ENCODE measurements at regions not wholly inside any gene's neighbourhood (a gene's known extent, or its start where the extent isn't known, plus 50 kb on each side); places are given as distances from the start of the nearest gene placed in this dataset.

DNA sequence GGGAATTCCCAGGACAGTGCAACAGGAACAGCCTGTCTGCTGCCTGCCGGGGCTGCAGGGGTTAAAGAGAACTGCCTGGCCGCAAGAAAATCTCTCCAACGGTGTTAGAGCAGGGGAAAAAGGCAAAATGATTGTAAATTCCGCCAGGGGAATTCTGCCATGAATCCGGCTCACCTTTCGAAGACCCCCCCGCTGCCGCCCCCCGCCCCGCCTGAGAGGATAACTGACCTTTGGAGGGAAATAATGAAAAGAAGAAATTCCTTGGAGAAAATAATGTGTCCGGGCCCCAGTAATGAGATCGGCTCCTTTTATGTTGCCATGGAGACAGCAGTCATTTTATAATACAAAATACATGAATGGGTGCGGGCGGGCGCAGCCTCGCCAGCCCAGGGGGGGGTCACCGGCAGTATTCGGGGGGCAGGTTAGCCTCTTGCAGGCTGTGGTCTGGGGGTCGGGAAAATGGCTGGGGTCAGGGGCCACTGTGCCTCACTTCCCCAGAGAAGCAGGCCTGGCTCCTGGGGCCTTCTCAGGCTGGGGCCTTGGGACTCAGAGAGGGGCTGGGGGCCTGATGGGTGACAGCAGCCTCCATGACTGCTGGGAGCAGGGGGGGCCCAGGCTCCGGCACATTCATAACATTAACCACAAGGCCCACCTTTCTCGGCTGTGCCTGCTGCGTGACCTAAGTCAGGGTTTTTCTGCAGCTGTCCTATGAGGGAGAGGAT is 228.1 kb downstream of the MN1 start:
- no peak overlapping the region for H3K27ac ChIP-seq
- TF ChIP-seq POLR2A (IDR thresholded peaks at IDR 0.05), result no peak
- TF ChIP-seq, protein P1, sequence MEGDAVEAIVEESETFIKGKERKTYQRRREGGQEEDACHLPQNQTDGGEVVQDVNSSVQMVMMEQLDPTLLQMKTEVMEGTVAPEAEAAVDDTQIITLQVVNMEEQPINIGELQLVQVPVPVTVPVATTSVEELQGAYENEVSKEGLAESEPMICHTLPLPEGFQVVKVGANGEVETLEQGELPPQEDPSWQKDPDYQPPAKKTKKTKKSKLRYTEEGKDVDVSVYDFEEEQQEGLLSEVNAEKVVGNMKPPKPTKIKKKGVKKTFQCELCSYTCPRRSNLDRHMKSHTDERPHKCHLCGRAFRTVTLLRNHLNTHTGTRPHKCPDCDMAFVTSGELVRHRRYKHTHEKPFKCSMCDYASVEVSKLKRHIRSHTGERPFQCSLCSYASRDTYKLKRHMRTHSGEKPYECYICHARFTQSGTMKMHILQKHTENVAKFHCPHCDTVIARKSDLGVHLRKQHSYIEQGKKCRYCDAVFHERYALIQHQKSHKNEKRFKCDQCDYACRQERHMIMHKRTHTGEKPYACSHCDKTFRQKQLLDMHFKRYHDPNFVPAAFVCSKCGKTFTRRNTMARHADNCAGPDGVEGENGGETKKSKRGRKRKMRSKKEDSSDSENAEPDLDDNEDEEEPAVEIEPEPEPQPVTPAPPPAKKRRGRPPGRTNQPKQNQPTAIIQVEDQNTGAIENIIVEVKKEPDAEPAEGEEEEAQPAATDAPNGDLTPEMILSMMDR (IDR thresholded peaks at IDR 0.05), result no peak
- no peaks in the 10 kb centered on the region for H3K4me1 ChIP-seq
- H3K27me3 ChIP-seq, result no peaks in the 10 kb centered on the region
- no peak overlapping the region for H3K4me3 ChIP-seq
- no peaks in the 10 kb centered on the region for H3K36me3 ChIP-seq
- no peak for DNase-seq
- peaks cover 0 to 5% (median 0%) of the 10 kb centered on the region in 4 donors for H3K9me3 ChIP-seq

DNA sequence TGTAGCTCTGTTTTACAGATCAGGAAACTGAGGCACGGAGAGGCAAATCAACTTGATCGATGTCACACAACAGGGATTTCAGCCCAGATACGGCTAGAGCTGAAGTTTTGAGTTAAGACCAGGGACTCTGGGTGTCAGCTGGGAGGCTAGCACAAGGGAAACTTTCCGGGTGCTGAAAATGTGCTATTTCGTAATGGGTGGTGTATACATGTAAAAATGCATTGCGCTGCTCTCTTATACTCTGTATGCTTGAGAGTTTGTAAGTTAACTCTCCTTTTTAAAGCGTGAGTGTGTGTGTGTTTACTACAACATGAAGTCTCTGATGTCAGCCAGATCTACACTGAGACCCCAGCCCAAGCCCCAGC is 227.6 kb downstream of the MN1 start:
- Histone ChIP-seq H3K4me1 (no peaks in the 10 kb centered on the region), H3K9me3 (peaks cover 0 to 5% (median 0%) of the 10 kb centered on the region in 4 donors), H3K27me3 (no peaks in the 10 kb centered on the region), H3K27ac (no peak overlapping the region), H3K4me3 (no peak overlapping the region), H3K36me3 (no peaks in the 10 kb centered on the region)
- no peak for TF ChIP-seq POLR2A (IDR thresholded peaks at IDR 0.05)
- no peak for DNase-seq

DNA sequence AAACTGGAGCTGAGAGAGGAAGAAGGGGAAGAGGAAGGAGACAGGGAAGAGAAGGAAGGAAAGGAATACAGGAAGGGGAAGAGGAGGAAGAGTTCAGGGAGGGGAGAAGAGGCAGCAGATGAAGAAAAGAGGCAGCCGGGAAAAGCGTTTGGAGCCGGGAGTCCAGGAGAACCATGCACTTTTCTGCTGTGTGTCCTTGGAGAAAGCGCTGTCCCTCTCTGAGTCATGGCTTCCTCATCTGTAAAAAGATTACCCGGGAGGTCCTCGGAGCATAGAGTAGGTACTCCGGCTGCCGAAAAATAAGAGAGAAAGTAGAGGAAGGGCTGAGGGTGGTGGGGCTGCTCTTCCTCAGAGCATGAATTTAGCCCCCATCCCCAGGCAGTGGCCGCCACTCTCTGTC is 226.9 kb downstream of the MN1 start:
- TF ChIP-seq POLR2A (IDR thresholded peaks at IDR 0.05), result no peak
- TF ChIP-seq, protein P1 (IDR thresholded peaks at IDR 0.05), result no peak
- H3K36me3 ChIP-seq, result no peaks in the 10 kb centered on the region

DNA sequence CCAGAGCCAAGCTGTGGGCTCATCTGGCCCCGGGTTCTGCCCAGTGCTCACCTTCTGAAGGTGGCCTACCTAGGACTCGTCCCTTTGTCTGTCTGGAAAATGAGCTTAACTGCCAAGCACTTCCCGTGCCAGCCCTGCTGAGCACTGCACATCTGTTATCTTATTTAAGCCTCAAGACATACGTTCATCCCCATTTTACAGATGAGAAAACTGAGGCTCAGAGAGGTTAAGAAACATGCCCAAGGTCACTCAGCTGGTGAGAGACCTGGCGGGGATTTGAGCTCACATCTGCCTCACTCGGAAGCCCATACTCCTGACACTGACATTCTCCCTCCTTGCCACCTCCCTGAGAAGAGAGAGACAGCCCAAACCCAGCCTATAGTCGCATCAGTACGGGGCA is 226.2 kb downstream of the MN1 start:
- no peak overlapping the region for H3K27ac ChIP-seq
- no peaks in the 10 kb centered on the region for H3K4me1 ChIP-seq
- H3K27me3 ChIP-seq, result no peaks in the 10 kb centered on the region
- peaks cover 0 to 5% (median 0%) of the 10 kb centered on the region in 4 donors for H3K9me3 ChIP-seq
- DNase-seq, result no peak
- no peak overlapping the region for H3K4me3 ChIP-seq
- TF ChIP-seq, protein P1 (IDR thresholded peaks at IDR 0.05), result no peak
- TF ChIP-seq POLR2A (IDR thresholded peaks at IDR 0.05), result no peak
- H3K36me3 ChIP-seq, result no peaks in the 10 kb centered on the region

More for the DNA sequence above, 226.9 kb downstream of the MN1 start:
- Histone ChIP-seq H3K27ac (no peak overlapping the region), H3K27me3 (no peaks in the 10 kb centered on the region), H3K9me3 (peaks cover 0 to 5% (median 0%) of the 10 kb centered on the region in 4 donors), H3K4me3 (no peak overlapping the region), H3K4me1 (no peaks in the 10 kb centered on the region)
- no peak for DNase-seq

DNA sequence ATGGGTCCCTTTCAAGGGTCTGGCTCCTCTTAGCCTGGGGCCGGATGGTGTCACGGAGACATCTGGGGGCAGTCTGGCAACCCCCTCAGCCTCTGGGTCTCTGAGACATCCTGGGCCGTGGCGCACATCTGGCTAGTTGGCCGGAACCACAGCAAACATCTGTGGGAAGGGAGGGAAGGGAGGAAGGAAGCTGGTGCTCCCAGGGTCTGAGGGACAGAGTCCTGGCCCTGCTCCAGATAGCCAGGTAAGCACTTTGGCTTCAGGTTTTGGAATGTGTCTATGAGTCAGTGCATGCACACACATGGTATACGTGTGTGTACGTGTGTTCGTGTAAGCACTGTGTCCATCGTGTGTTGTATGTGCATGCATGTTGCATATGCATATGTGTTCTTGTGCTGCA is 225.1 kb downstream of the MN1 start:
- no peak for TF ChIP-seq POLR2A (IDR thresholded peaks at IDR 0.05)
- TF ChIP-seq, protein P1 (IDR thresholded peaks at IDR 0.05), result no peak
- Histone ChIP-seq H3K4me1 (no peaks in the 10 kb centered on the region), H3K27ac (no peak overlapping the region), H3K27me3 (no peaks in the 10 kb centered on the region), H3K9me3 (peaks cover 0 to 5% (median 0%) of the 10 kb centered on the region in 4 donors), H3K36me3 (no peaks in the 10 kb centered on the region), H3K4me3 (no peak overlapping the region)
- DNase-seq, result no peak

DNA sequence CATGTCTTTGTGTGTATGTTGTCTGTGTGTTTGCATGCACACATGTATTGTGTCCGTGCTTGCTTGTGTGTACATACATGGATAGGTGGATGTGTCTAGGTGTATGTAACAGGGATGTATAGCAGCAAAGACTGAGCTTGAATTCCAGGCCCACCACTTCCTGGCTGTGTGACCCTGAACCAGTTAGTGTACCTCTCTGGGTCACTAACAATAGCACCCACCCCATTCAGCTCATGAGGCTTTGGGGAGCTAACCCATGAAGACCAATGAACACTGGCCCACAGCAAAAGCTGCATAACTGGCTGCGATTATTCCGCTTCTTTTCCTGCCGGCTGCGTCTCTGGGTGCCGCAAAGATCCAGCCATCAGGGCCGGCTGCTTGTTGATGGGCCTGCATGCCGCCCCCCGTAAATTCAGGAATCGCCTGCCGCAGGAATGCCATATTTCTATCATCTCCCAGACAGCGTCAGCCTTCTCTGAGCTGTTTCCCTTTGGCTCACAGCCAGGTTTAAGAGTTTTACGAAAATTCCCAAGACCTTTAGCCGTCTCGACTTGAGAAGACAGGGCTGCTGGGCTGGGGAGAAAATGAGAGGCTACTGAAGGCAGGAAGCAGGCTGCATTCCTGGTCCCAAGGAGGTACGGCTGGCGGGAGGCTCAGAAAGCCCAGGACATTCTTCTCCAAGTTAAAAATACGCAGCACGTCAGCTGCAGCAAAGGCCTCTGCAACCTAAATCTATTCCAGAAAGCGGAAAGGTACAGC is 224.6 kb downstream of the MN1 start:
- no peak for DNase-seq
- H3K4me3 ChIP-seq, result no peak overlapping the region
- TF ChIP-seq, protein P1 (IDR thresholded peaks at IDR 0.05), result no peak
- no peak for TF ChIP-seq POLR2A (IDR thresholded peaks at IDR 0.05)
- no peaks in the 10 kb centered on the region for H3K4me1 ChIP-seq
- no peaks in the 10 kb centered on the region for H3K27me3 ChIP-seq
- H3K27ac ChIP-seq, result peak overlapping the region in 1 of 4 donors; percentile 35
- H3K36me3 ChIP-seq, result no peaks in the 10 kb centered on the region
- peaks cover 0 to 5% (median 0%) of the 10 kb centered on the region in 4 donors for H3K9me3 ChIP-seq

Data from Peyer's patch (tissue), 4 donors.